GM12891 (cell line): ENCODE measurements at regions not wholly inside any gene's neighbourhood (a gene's known extent, or its start where the extent isn't known, plus 50 kb on each side); places are given as distances from the start of the nearest gene placed in this dataset.

Experiments used
- PAX5 ChIP-seq: IDR thresholded peaks from 2 replicates; pipeline ENCODE4 v1.6.1; 2011; ENCODE audit warnings: low read length, moderate library complexity, mild to moderate bottlenecking; ENCODE audit not compliant: insufficient read depth, severe bottlenecking
- POLR2A ChIP-seq: IDR thresholded peaks from 2 replicates; pipeline ENCODE4 v1.6.1; 2011; ENCODE audit warnings: low read depth, low read length, control low read depth
- SPI1 ChIP-seq: IDR thresholded peaks from 2 replicates; pipeline ENCODE4 v1.6.1; 2011; ENCODE audit warnings: low read depth, low read length, control low read depth
- TAF1 ChIP-seq: IDR thresholded peaks from 2 replicates; pipeline ENCODE4 v1.6.1; 2011; ENCODE audit warnings: low read depth, low read length, control low read depth

- TF ChIP-seq SPI1, result no peak
- TF ChIP-seq POLR2A, result no peak
- TF ChIP-seq TAF1, result no peak
- TF ChIP-seq PAX5, result no peak
Measured at GRCh38 chr12:88810806-88811205, 230.5 kb upstream of the KITLG start.
